ENCODE measurements at regions not wholly inside any gene's neighbourhood (a gene's known extent, or its start where the extent isn't known, plus 50 kb on each side); places are given as distances from the start of the nearest gene placed in this dataset.
A peak's percentile ranks its signal among the peaks of the same experiment; 100 is the strongest.

DNA sequence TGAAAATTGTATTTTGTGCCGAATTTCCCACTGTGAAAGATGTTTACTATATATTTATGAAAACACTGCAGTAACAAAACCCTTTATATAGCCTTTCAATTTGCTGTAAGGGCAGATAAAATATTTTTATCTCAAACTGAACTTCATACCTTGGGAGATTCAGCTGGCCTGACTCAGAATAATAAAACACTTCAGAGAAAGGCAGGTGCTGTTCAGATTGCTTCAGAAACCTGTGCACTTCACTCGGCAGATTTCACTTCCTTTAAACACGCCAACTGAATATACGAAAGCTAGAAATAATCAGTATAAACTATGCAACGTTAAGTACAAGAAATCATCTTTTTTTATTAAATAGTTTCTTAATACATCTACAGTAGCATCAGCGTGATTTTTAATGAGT lies 839.1 kb upstream of the RBFOX1 start:
- intact Hi-C loops (cut with DNase I), result no loop called here
- Histone ChIP-seq H3K27ac (no peak overlapping the region), H3K27me3 (no peaks in the 10 kb centered on the region), H3K4me3 (no peak overlapping the region), H3K4me1 (no peaks in the 10 kb centered on the region), H3K36me3 (no peaks in the 10 kb centered on the region), H3K9me3 (no peaks in the 10 kb centered on the region)
- DNase-seq (no peak), ATAC-seq (no peak), FAIRE-seq (no peak)
- 52 to 73% methylated on average over 6 of the region's 6 CpGs for WGBS, 2 donors
- TF ChIP-seq CTCF (IDR thresholded peaks at IDR 0.05), result no peak

DNA sequence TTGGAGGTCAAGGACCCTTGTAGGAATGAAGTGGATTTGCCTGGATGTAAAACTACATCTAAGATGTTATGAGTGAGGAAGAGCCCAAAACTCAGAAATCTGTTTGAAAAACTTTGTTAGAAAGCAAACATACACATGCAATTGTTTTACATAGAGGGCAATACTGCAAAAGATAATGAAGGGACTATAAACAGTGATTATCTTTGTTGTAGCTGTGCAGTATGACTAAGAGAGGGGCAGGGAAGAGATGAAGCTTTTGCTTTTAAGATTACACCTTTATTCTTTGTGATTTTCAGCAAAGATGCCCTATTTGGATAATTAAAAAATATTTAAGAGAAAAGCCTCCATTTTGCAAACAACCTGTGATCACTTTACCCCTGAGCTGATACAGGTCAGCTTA lies 839.9 kb upstream of the RBFOX1 start:
- Histone ChIP-seq H3K9me3 (no peaks in the 10 kb centered on the region), H3K4me3 (no peak overlapping the region), H3K36me3 (no peaks in the 10 kb centered on the region), H3K4me1 (no peaks in the 10 kb centered on the region), H3K27me3 (no peaks in the 10 kb centered on the region), H3K27ac (no peak overlapping the region)
- no peak for ATAC-seq
- no peak for TF ChIP-seq CTCF (IDR thresholded peaks at IDR 0.05)
- no peak for DNase-seq
- intact Hi-C loops (cut with DNase I), result no loop called here
- FAIRE-seq, result no peak

DNA sequence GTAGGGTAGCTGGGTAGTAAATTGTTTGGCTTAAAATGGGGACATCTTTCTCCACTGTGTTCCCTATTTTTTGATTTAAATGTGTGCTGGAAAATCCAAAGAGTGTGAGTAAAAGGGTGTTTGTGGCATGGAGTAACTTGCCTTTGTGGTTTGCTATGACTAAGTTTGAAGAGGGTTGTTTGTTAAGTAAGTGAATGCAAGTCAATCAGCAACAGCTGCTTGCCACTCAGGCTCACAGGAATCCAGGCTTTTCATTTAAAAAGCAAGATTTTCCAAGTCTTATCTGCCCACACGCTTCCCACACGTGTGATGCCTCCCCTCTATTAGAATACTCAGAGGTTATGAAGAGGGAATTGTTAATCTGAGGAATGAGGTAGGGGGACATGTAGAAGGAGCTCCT lies 847.7 kb upstream of the RBFOX1 start:
- peaks cover 0 to 22% (median 0%) of the 10 kb centered on the region in 4 donors for H3K27me3 ChIP-seq
- WGBS, 2 donors, result 4 to 10% methylated on average over 2 of the region's 2 CpGs
- H3K9me3 ChIP-seq, result no peaks in the 10 kb centered on the region
- no peak for TF ChIP-seq CTCF (IDR thresholded peaks at IDR 0.05)
- no peak overlapping the region for H3K27ac ChIP-seq
- FAIRE-seq (no peak), ATAC-seq (no peak), DNase-seq (no peak)
- H3K4me1 ChIP-seq, result no peaks in the 10 kb centered on the region
- intact Hi-C loops (cut with DNase I), result no loop called here
- no peak overlapping the region for H3K4me3 ChIP-seq
- no peaks in the 10 kb centered on the region for H3K36me3 ChIP-seq

GRCh38 chr16:6484081-6484480 lies 848.6 kb upstream of the RBFOX1 start:
- intact Hi-C loops (cut with DNase I), result no loop called here
- ATAC-seq, result no peak
- TF ChIP-seq CTCF (IDR thresholded peaks at IDR 0.05), result no peak
- WGBS, 2 donors, result 27% methylated on average over 12 of the region's 12 CpGs
- FAIRE-seq, result no peak
- no peaks in the 10 kb centered on the region for H3K36me3 ChIP-seq
- no peaks in the 10 kb centered on the region for H3K9me3 ChIP-seq
- no peak overlapping the region for H3K27ac ChIP-seq
- no peaks in the 10 kb centered on the region for H3K4me1 ChIP-seq
- H3K4me3 ChIP-seq, result no peak overlapping the region
- no peak for DNase-seq
- H3K27me3 ChIP-seq, result peaks cover 0 to 22% (median 0%) of the 10 kb centered on the region in 4 donors

- Histone ChIP-seq H3K36me3 (no peaks in the 10 kb centered on the region), H3K4me3 (no peak overlapping the region), H3K27me3 (peaks cover 0 to 22% (median 0%) of the 10 kb centered on the region in 4 donors), H3K9me3 (no peaks in the 10 kb centered on the region), H3K27ac (no peak overlapping the region), H3K4me1 (no peaks in the 10 kb centered on the region)
- FAIRE-seq, result no peak
- intact Hi-C loops (cut with DNase I), result no loop called here
- DNase-seq, result peak in 1 of 6 donors; percentile 43
- no peak for TF ChIP-seq CTCF (IDR thresholded peaks at IDR 0.05)
- WGBS, 2 donors, result 2% methylated on average over 33 of the region's 33 CpGs
- no peak for ATAC-seq
These were observed 849.1 kb upstream of the RBFOX1 start for GRCh38 chr16:6483469-6484033.
